ENCODE measurements at regions not wholly inside any gene's neighbourhood (a gene's known extent, or its start where the extent isn't known, plus 50 kb on each side); places are given as distances from the start of the nearest gene placed in this dataset.

- ChIA-PET CTCF (no interaction called here), POLR2A (no interaction called here)
- H3K36me3 ChIP-seq (ENCODE audit: control insufficient read depth in 2 of 2, extremely low read depth in 1 of 2, insufficient read depth in 2 of 2, low read length in 2 of 2) = no peaks in the 10 kb centered on the region
- H3K27me3 ChIP-seq (ENCODE audit: control insufficient read depth in 2 of 2, insufficient read depth in 2 of 2, low read length in 2 of 2) = no peaks in the 10 kb centered on the region
- H3K4me3 ChIP-seq (replicated peaks in 1 of 3; ENCODE audit: insufficient read depth in 1 of 3, low read depth in 1 of 3, low read length in 3 of 3) = no peak overlapping the region
- no peak overlapping the region for H2AFZ ChIP-seq (ENCODE audit: low read depth, low read length)
- FAIRE-seq (no peak), DNase-seq (ENCODE audit: low read depth, low spot score) (no peak)
- H3K4me2 ChIP-seq (ENCODE audit: insufficient read depth, low read length) = no peak overlapping the region
- H3K9ac ChIP-seq (replicated peaks; ENCODE audit: extremely low read depth, insufficient read depth, low read length) = no peak overlapping the region
- TF ChIP-seq FOS (IDR thresholded peaks at IDR 0.05; ENCODE audit: borderline replicate concordance, insufficient read depth, low read length) = no peak
- no peak for TF ChIP-seq POLR2A (IDR thresholded peaks at IDR 0.05; ENCODE audit: low read depth, low read length)
- TF ChIP-seq MYC (IDR thresholded peaks at IDR 0.05; ENCODE audit: low read depth, low read length) = no peak
- no peaks in the 10 kb centered on the region for H4K20me1 ChIP-seq (replicated peaks; ENCODE audit: control insufficient read depth, extremely low read depth, insufficient read depth, low read length)
- no peaks in the 10 kb centered on the region for H3K9me1 ChIP-seq (replicated peaks; ENCODE audit: control insufficient read depth, extremely low read depth, insufficient read depth, low read length)
- no peak overlapping the region for H3K27ac ChIP-seq (ENCODE audit: insufficient read depth, low read depth, low read length)
- intact Hi-C loops (cut with micrococcal nuclease) (no loop called here), dilution Hi-C loops (cut with MboI; ENCODE audit: extremely low pct_ligation_motif_present, low sequenced_read_pairs) (no loop called here)
- no TSS peak for BruUV-seq (replicated peaks)
- no peaks in the 10 kb centered on the region for H3K9me3 ChIP-seq (replicated peaks; ENCODE audit: control insufficient read depth, insufficient read depth, low read length)
- H3K79me2 ChIP-seq (ENCODE audit: control insufficient read depth, insufficient read depth, low read length) = no peaks in the 10 kb centered on the region
- no peaks in the 10 kb centered on the region for H3K4me1 ChIP-seq (ENCODE audit: control insufficient read depth, extremely low read depth, insufficient read depth, low read length)
Measured at GRCh38 chr21:25493722-25494121, 113.6 kb downstream of the MRPL39 start.

DNA sequence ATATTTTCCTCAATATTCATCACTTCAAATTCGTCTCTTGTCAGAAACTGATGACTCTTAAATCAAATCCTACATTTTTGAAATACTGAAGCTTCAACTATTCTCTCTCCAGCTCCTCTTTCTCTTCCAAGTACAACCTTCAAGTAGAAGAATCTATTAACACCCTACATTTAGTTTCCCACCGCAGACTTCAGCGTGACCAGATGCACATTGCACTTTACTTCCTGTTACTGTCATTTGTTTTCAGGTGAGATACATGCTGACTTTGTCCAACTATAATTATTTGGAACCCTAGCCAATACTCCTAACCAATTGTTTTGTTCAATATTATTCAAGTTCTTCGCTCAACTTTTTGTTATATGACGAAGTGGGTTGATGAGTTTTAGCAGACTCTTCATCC is 116.0 kb downstream of the MRPL39 start:
- no peak overlapping the region for H3K4me2 ChIP-seq (ENCODE audit: insufficient read depth, low read length)
- H3K9me1 ChIP-seq (replicated peaks; ENCODE audit: control insufficient read depth, extremely low read depth, insufficient read depth, low read length) = no peaks in the 10 kb centered on the region
- H4K20me1 ChIP-seq (replicated peaks; ENCODE audit: control insufficient read depth, extremely low read depth, insufficient read depth, low read length) = no peaks in the 10 kb centered on the region
- no peak overlapping the region for H3K27ac ChIP-seq (ENCODE audit: insufficient read depth, low read depth, low read length)
- no peaks in the 10 kb centered on the region for H3K36me3 ChIP-seq (ENCODE audit: control insufficient read depth in 2 of 2, extremely low read depth in 1 of 2, insufficient read depth in 2 of 2, low read length in 2 of 2)
- no peak overlapping the region for H3K4me3 ChIP-seq (replicated peaks in 1 of 3; ENCODE audit: insufficient read depth in 1 of 3, low read depth in 1 of 3, low read length in 3 of 3)
- TF ChIP-seq POLR2AphosphoS5 (IDR thresholded peaks at IDR 0.05; ENCODE audit: insufficient read depth, low read depth, low read length) = no peak
- no peak for TF ChIP-seq FOS (IDR thresholded peaks at IDR 0.05; ENCODE audit: borderline replicate concordance, insufficient read depth, low read length)
- no peak for TF ChIP-seq GATA2 (IDR thresholded peaks at IDR 0.05; ENCODE audit: insufficient read depth, insufficient read length, low read depth, low read length)
- no peak for TF ChIP-seq EZH2 (IDR thresholded peaks at IDR 0.05; ENCODE audit: borderline replicate concordance, low read depth, low read length, severe bottlenecking)
- no peak for TF ChIP-seq JUN (IDR thresholded peaks at IDR 0.05; ENCODE audit: borderline replicate concordance, insufficient read depth, insufficient read length, low read depth)
- TF ChIP-seq POLR2A (IDR thresholded peaks at IDR 0.05; ENCODE audit: low read depth, low read length) = no peak
- TF ChIP-seq, protein P1, sequence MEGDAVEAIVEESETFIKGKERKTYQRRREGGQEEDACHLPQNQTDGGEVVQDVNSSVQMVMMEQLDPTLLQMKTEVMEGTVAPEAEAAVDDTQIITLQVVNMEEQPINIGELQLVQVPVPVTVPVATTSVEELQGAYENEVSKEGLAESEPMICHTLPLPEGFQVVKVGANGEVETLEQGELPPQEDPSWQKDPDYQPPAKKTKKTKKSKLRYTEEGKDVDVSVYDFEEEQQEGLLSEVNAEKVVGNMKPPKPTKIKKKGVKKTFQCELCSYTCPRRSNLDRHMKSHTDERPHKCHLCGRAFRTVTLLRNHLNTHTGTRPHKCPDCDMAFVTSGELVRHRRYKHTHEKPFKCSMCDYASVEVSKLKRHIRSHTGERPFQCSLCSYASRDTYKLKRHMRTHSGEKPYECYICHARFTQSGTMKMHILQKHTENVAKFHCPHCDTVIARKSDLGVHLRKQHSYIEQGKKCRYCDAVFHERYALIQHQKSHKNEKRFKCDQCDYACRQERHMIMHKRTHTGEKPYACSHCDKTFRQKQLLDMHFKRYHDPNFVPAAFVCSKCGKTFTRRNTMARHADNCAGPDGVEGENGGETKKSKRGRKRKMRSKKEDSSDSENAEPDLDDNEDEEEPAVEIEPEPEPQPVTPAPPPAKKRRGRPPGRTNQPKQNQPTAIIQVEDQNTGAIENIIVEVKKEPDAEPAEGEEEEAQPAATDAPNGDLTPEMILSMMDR (IDR thresholded peaks at IDR 0.05; ENCODE audit: extremely low read depth in 1 of 2, insufficient read depth in 1 of 2, low read depth in 1 of 2, low read length in 2 of 2) = no peak
- TF ChIP-seq MYC (IDR thresholded peaks at IDR 0.05; ENCODE audit: low read depth, low read length) = no peak
- TF ChIP-seq MAX (IDR thresholded peaks at IDR 0.05; ENCODE audit: insufficient read depth, insufficient read length) = no peak
- DNase-seq (ENCODE audit: low read depth, low spot score) = no peak
- no peaks in the 10 kb centered on the region for H3K9me3 ChIP-seq (replicated peaks; ENCODE audit: control insufficient read depth, insufficient read depth, low read length)
- ChIA-PET POLR2A (no interaction called here), CTCF (interaction anchor here (0.9 kb wide), 1 partner anchor 17 kb away, joined by 3 read pairs; no protein-coding TSS in a partner anchor)
- BruUV-seq (replicated peaks) = no TSS peak
- intact Hi-C loops (cut with micrococcal nuclease) (no loop called here), dilution Hi-C loops (cut with MboI; ENCODE audit: extremely low pct_ligation_motif_present, low sequenced_read_pairs) (no loop called here)
- no peaks in the 10 kb centered on the region for H3K4me1 ChIP-seq (ENCODE audit: control insufficient read depth, extremely low read depth, insufficient read depth, low read length)
- no peak overlapping the region for H3K9ac ChIP-seq (replicated peaks; ENCODE audit: extremely low read depth, insufficient read depth, low read length)
- no peaks in the 10 kb centered on the region for H3K79me2 ChIP-seq (ENCODE audit: control insufficient read depth, insufficient read depth, low read length)
- FAIRE-seq = no peak
- no peaks in the 10 kb centered on the region for H3K27me3 ChIP-seq (ENCODE audit: control insufficient read depth in 2 of 2, insufficient read depth in 2 of 2, low read length in 2 of 2)
- no peak overlapping the region for H2AFZ ChIP-seq (ENCODE audit: low read depth, low read length)

All from endothelial cell of umbilical vein (primary cell).